ENCODE measurements at regions not wholly inside any gene's neighbourhood (a gene's known extent, or its start where the extent isn't known, plus 50 kb on each side); places are given as distances from the start of the nearest gene placed in this dataset.

GRCh38 chr6:1491591-1492319 lies 102.4 kb downstream of the FOXF2 start:
- CTCF ChIA-PET = no interaction called here
- Mint-ChIP-seq H3K4me1 (no peaks in the 10 kb centered on the region), H3K27me3 (peaks cover 13% of the 10 kb centered on the region), H3K27ac (no peak overlapping the region), H3K4me3 (no peak overlapping the region), H3K9me3 (ENCODE audit: insufficient read depth) (peaks cover 2% of the 10 kb centered on the region)
- no peak overlapping the region for H2AFZ ChIP-seq (ENCODE audit: insufficient read depth, low read depth, low read length, poor library complexity, severe bottlenecking)
- no peaks in the 10 kb centered on the region for H3K27me3 ChIP-seq (replicated peaks in 1 of 4; ENCODE audit: control extremely low read depth in 1 of 4, control insufficient read depth in 3 of 4, insufficient read depth in 4 of 4, low read length in 3 of 4)
- H3K4me2 ChIP-seq (replicated peaks; ENCODE audit: low read depth, low read length, poor library complexity, severe bottlenecking) = no peak overlapping the region
- no peak overlapping the region for H3K27ac ChIP-seq (ENCODE audit: low read length in 2 of 2)
- TF ChIP-seq CTCF (IDR thresholded peaks at IDR 0.05) (no peak), EZH2 (IDR thresholded peaks at IDR 0.05; ENCODE audit: borderline replicate concordance, insufficient read depth, low read depth, low read length, poor library complexity, severe bottlenecking) (no peak)
- ATAC-seq (ENCODE audit: low read depth) (no peak), DNase-seq (no peak)
- POLR2A ChIA-PET = no interaction called here
- H3K4me1 ChIP-seq (ENCODE audit: control insufficient read depth in 2 of 2, insufficient read depth in 2 of 2, low read length in 2 of 2) = no peaks in the 10 kb centered on the region
- intact Hi-C loops (cut with micrococcal nuclease) = no loop called here
- H3K9me3 ChIP-seq (ENCODE audit: control extremely low read depth in 1 of 3, control insufficient read depth in 2 of 3, insufficient read depth in 1 of 3, low read length in 2 of 3) = peaks cover 0 to 5% (median 0%) of the 10 kb centered on the region in 3 donors
- H3K9ac ChIP-seq (ENCODE audit: low read length) = no peak overlapping the region
- H3K4me3 ChIP-seq (ENCODE audit: control extremely low read depth in 1 of 5, extremely low read depth in 1 of 5, insufficient read depth in 1 of 5, low read depth in 2 of 5, low read length in 4 of 5) = no peak overlapping the region
- no peaks in the 10 kb centered on the region for H4K20me1 ChIP-seq (ENCODE audit: control insufficient read depth, insufficient read depth, low read length, poor library complexity, severe bottlenecking)
- no peaks in the 10 kb centered on the region for H3K79me2 ChIP-seq (ENCODE audit: control insufficient read depth, insufficient read depth, low read length)
- WGBS (ENCODE audit: insufficient coverage) = 94% methylated on average over 7 of the region's 10 CpGs
- H3K36me3 ChIP-seq (replicated peaks in 1 of 2; ENCODE audit: control extremely low read depth in 1 of 2, control insufficient read depth in 1 of 2, extremely low read depth in 1 of 2, insufficient read depth in 2 of 2, low read length in 1 of 2) = no peaks in the 10 kb centered on the region

- 78% methylated on average over 9 of the region's 9 CpGs for WGBS (ENCODE audit: insufficient coverage)
- ChIA-PET POLR2A (no interaction called here), CTCF (no interaction called here)
- peaks cover 2% of the 10 kb centered on the region for H3K9me3 Mint-ChIP-seq (ENCODE audit: insufficient read depth)
- H3K9ac ChIP-seq (ENCODE audit: low read length) = no peak overlapping the region
- H3K4me3 ChIP-seq (ENCODE audit: control extremely low read depth in 1 of 5, extremely low read depth in 1 of 5, insufficient read depth in 1 of 5, low read depth in 2 of 5, low read length in 4 of 5) = no peak overlapping the region
- no peak for ATAC-seq (ENCODE audit: low read depth)
- TF ChIP-seq EZH2 (IDR thresholded peaks at IDR 0.05; ENCODE audit: borderline replicate concordance, insufficient read depth, low read depth, low read length, poor library complexity, severe bottlenecking) = no peak
- no peak for TF ChIP-seq CTCF (IDR thresholded peaks at IDR 0.05)
- no peak for DNase-seq
- intact Hi-C loops (cut with micrococcal nuclease) = no loop called here
- H3K27me3 Mint-ChIP-seq = peaks cover 18% of the 10 kb centered on the region
- H3K9me3 ChIP-seq (ENCODE audit: control extremely low read depth in 1 of 3, control insufficient read depth in 2 of 3, insufficient read depth in 1 of 3, low read length in 2 of 3) = peaks cover 0 to 5% (median 0%) of the 10 kb centered on the region in 3 donors
- H3K4me1 Mint-ChIP-seq = no peaks in the 10 kb centered on the region
- H3K4me3 Mint-ChIP-seq = no peak overlapping the region
- no peaks in the 10 kb centered on the region for H3K79me2 ChIP-seq (ENCODE audit: control insufficient read depth, insufficient read depth, low read length)
- H3K27ac ChIP-seq (ENCODE audit: low read length in 2 of 2) = no peak overlapping the region
- no peaks in the 10 kb centered on the region for H3K4me1 ChIP-seq (ENCODE audit: control insufficient read depth in 2 of 2, insufficient read depth in 2 of 2, low read length in 2 of 2)
- H3K27ac Mint-ChIP-seq = no peak overlapping the region
- H3K4me2 ChIP-seq (replicated peaks; ENCODE audit: low read depth, low read length, poor library complexity, severe bottlenecking) = no peak overlapping the region
- no peaks in the 10 kb centered on the region for H3K36me3 ChIP-seq (replicated peaks in 1 of 2; ENCODE audit: control extremely low read depth in 1 of 2, control insufficient read depth in 1 of 2, extremely low read depth in 1 of 2, insufficient read depth in 2 of 2, low read length in 1 of 2)
- peaks cover 0 to 3% (median 0%) of the 10 kb centered on the region in 4 experiments for H3K27me3 ChIP-seq (replicated peaks in 1 of 4; ENCODE audit: control extremely low read depth in 1 of 4, control insufficient read depth in 3 of 4, insufficient read depth in 4 of 4, low read length in 3 of 4)
- H4K20me1 ChIP-seq (ENCODE audit: control insufficient read depth, insufficient read depth, low read length, poor library complexity, severe bottlenecking) = no peaks in the 10 kb centered on the region
- no peak overlapping the region for H2AFZ ChIP-seq (ENCODE audit: insufficient read depth, low read depth, low read length, poor library complexity, severe bottlenecking)
These were observed 105.3 kb downstream of the FOXF2 start for GRCh38 chr6:1494671-1495070.
